ENCODE measurements at regions not wholly inside any gene's neighbourhood (a gene's known extent, or its start where the extent isn't known, plus 50 kb on each side); places are given as distances from the start of the nearest gene placed in this dataset.
"Not testable (repeated sequence)": the region's sequence is repeated elsewhere in the genome, so short reads cannot be mapped to it uniquely, and the experiment has no call there.

- DNase-seq (ENCODE audit: low spot score), result no peak
These were observed 163.9 kb upstream of the DAPK1 start for GRCh38 chr9:87333802-87334201.

- DNase-seq (ENCODE audit: low spot score), result no peak
These were observed 163.3 kb upstream of the DAPK1 start for GRCh38 chr9:87334366-87334765.

GRCh38 chr9:87336407-87336806, 161.3 kb upstream of the DAPK1 start:
- no peak for DNase-seq (ENCODE audit: low spot score)

- peak; percentile 69 for DNase-seq (ENCODE audit: low spot score)
These were observed 160.7 kb upstream of the DAPK1 start for GRCh38 chr9:87336914-87337333.

GRCh38 chr9:87337335-87338087, 160.2 kb upstream of the DAPK1 start:
- no peak for DNase-seq (ENCODE audit: low spot score)

GRCh38 chr9:87338088-87338989, 159.3 kb upstream of the DAPK1 start:
- DNase-seq (ENCODE audit: low spot score), result no peak

GRCh38 chr9:87340391-87340790, 157.3 kb upstream of the DAPK1 start:
- no peak for DNase-seq (ENCODE audit: low spot score)

- DNase-seq (ENCODE audit: low spot score), result no peak
These were observed 154.9 kb upstream of the DAPK1 start for GRCh38 chr9:87342743-87343142.

GRCh38 chr9:87343816-87344430, 153.7 kb upstream of the DAPK1 start:
- DNase-seq (ENCODE audit: low spot score), result no peak

- DNase-seq (ENCODE audit: low spot score), result no peak
These were observed 151.5 kb upstream of the DAPK1 start for GRCh38 chr9:87346061-87346665.

- no peak for DNase-seq (ENCODE audit: low spot score)
These were observed 146.8 kb upstream of the DAPK1 start for GRCh38 chr9:87350915-87351314.

- no peak for DNase-seq (ENCODE audit: low spot score)
These were observed 144.4 kb upstream of the DAPK1 start for GRCh38 chr9:87353301-87353700.

- DNase-seq (ENCODE audit: low spot score), result no peak
These were observed 143.5 kb upstream of the DAPK1 start for GRCh38 chr9:87354147-87354546.

GRCh38 chr9:87357600-87357999, 140.1 kb upstream of the DAPK1 start:
- DNase-seq (ENCODE audit: low spot score), result no peak

- DNase-seq (ENCODE audit: low spot score), result no peak
These were observed 138.4 kb upstream of the DAPK1 start for GRCh38 chr9:87359264-87359663.

GRCh38 chr9:87359958-87360601, 137.6 kb upstream of the DAPK1 start:
- no peak for DNase-seq (ENCODE audit: low spot score)

GRCh38 chr9:87370049-87370685, 127.5 kb upstream of the DAPK1 start:
- DNase-seq (ENCODE audit: low spot score), result no peak

GRCh38 chr9:87371795-87372355, 125.8 kb upstream of the DAPK1 start:
- DNase-seq (ENCODE audit: low spot score), result no peak

GRCh38 chr9:87372356-87372851, 125.3 kb upstream of the DAPK1 start:
- no peak for DNase-seq (ENCODE audit: low spot score)

GRCh38 chr9:87374023-87374919, 123.4 kb upstream of the DAPK1 start:
- DNase-seq (ENCODE audit: low spot score), result not testable (repeated sequence)

Measured in LoVo (cell line).